ENCODE measurements at regions not wholly inside any gene's neighbourhood (a gene's known extent, or its start where the extent isn't known, plus 50 kb on each side); places are given as distances from the start of the nearest gene placed in this dataset.
"Not testable (repeated sequence)": the region's sequence is repeated elsewhere in the genome, so short reads cannot be mapped to it uniquely, and the experiment has no call there.

- no peak for DNase-seq
These were observed 286.1 kb downstream of the KCTD12 start for GRCh38 chr13:76600081-76600480.

- no peak for DNase-seq
These were observed 288.3 kb downstream of the KCTD12 start for GRCh38 chr13:76597868-76598267.

DNA sequence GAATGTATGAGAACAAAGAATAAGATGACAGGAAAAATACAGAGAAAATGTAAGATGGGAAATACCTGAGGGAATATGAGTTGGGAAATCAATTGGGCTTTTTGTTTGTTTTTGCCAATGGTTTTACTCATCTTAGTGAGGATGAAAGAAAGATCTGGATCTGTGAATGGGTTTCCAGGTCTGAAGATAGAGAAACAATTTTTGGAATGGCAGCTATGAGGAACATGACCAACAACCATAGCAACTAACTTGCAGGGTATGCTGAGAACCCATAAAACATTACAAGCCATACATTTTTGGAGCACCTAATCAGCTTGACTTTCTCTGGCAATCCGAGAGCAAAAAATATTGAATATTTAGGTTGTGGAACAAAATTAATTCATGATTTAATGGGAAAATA, 290.0 kb downstream of the KCTD12 start:
- DNase-seq: no peak

DNA sequence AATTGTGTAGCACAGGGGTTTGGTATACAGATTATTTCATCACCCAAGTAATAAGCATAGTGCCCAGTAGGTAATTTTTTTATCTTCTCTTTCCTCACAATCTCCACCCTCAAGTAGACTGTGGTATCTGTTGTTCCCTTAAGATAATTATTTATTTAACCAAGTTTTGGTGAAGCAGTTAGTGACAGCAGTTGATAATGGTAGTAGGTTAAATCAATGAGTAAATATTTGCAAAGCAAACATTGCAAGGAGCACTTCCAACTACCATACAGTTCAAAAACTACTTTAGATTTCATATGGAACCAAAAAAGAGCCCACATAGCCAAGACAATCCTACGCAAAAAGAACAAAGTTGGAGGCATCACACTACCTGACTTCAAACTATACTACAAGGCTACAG, 291.8 kb downstream of the KCTD12 start:
- no peak for DNase-seq

DNA sequence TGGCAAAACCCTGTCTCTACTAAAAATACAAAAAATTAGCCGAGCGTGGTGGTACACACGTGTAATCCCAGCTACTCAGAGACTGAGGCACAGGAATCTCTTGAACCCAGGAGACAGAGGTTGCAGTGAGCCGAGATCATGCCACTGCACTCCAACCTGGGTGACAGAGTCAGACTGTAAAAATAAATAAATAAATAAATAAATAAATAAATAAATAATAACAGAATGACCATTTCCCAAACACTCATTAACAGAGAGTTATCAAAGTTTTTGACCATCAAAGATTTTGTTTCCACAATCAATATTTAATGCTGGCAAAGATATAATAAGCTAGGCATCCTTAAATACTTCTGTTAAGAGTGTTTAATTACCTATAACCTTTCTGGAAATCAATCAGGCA, 299.4 kb downstream of the KCTD12 start:
- DNase-seq: no peak

- no peak for DNase-seq
These were observed 306.5 kb downstream of the KCTD12 start for GRCh38 chr13:76579701-76580100.

DNA sequence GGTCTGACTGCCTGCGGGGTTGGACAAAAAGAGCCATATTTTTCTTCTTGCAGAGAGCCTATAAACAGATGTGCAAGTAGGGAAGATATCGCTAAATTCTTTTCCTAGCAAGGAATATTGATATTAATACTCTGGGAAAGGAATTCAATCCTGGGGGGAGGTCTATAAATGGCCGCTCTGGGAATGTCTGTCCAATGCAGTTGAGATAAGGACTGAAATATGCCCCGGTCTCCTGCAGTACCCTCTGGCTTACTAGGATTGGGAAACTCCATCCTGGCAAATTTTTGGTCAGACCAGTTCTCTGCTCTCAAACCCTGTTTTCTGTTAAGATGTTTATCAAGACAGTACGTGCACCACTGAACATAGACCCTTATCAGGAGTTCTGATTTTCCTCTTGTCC, 310.6 kb downstream of the KCTD12 start:
- not testable (repeated sequence) for DNase-seq

GRCh38 chr13:76570510-76570971, 315.7 kb downstream of the KCTD12 start:
- DNase-seq: no peak

DNA sequence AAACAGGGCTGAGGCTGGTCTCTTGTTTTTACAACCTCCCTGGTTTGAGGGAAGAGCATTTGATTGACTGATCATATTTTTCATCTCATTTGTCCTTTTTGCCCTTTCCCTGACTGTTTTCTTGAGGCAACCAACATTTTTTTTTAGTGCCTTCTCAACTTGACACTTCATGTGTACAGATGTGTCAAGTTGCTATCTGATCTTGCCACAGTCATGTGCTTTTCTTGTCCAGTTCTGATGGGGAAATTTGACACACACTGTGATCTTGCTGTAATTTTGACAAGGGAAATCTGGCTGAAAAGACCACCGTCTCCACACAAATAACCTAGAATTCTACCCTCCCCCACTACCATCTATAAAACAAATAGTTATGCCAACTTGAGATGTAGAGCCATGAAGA, 329.6 kb downstream of the KCTD12 start:
- DNase-seq: no peak

- no peak for DNase-seq
These were observed 333.4 kb downstream of the KCTD12 start for GRCh38 chr13:76552807-76553206.

GRCh38 chr13:76552041-76552772, 334.0 kb downstream of the KCTD12 start:
- no peak for DNase-seq

DNA sequence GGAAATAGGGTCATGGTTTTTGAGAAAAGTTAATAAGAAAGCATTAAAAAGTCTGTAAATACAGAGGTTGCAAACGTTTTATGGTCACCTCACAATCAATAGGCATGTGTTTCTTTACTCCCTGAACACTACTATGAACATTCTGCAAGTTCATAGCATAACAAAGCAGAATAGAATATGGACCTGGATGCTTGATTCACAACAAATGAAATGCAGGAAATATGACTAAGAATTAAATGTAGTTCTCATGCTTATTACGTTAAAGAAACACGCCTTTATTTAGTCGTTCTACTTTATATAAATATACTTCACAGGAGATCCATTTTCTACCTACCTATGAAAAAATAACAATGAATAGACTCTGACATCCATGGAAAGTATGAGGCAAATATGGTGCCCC, 344.0 kb downstream of the KCTD12 start:
- no peak for DNase-seq

GRCh38 chr13:76538004-76538403, 348.2 kb downstream of the KCTD12 start:
- no peak for DNase-seq

DNA sequence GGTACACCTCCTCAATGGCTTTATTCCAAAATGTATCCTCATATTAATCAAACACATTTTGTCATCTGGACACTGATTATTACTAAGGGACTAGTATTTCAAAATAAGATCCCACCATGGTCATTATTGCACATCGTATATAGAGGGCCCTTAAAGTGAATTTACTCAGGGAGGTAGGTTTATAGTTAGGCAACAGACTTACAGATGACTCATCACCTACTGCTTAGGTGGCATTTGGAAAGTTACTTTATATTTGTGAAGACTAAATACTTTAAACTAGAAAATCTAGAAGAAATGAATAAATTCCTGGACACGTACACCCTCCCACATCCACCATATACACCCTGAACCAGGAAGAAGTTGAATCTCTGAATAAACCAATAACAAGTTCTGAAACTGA, 353.0 kb downstream of the KCTD12 start:
- DNase-seq: no peak

DNA sequence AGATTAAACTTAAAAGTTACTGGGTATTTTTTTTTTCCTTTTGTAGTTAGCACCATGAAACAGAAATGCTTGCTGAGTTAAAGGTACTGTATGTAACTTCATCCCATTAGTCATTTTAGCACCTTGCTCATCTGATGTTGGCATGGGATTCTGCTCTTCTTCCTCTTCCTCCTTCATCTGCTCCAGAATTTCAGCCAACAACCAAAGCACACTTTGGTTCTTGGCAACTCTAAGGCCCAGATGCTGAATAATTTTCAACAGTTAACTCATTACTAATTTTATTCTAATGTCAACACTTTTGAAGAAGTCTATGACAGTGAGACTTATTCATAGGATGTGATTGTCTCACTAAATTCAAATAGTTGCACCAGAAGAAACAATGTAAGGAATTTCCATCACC, 359.2 kb downstream of the KCTD12 start:
- DNase-seq: no peak

GRCh38 chr13:76523740-76524340, 362.4 kb downstream of the KCTD12 start:
- DNase-seq: no peak

- DNase-seq: no peak
These were observed 364.0 kb downstream of the KCTD12 start for GRCh38 chr13:76522083-76522755.

DNA sequence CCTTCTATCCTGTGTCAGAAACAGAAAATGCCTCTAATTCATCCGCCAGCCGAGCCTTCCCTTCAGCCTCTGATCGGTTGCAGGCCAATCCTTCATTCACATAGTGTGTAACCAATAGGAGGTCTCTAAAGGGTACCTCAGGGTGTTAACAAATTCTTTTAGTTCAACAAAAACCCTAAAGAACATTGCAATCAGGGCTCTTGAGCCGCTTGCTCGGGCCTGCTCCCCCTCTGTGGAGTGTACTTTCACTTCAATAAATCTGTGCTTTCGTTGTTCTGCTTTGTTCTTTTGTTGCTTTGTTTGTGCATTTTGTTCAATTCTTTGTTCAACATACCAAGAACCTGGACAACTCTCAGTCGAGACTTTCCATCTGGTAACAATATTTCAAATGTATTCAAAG, 366.5 kb downstream of the KCTD12 start:
- no peak for DNase-seq

DNA sequence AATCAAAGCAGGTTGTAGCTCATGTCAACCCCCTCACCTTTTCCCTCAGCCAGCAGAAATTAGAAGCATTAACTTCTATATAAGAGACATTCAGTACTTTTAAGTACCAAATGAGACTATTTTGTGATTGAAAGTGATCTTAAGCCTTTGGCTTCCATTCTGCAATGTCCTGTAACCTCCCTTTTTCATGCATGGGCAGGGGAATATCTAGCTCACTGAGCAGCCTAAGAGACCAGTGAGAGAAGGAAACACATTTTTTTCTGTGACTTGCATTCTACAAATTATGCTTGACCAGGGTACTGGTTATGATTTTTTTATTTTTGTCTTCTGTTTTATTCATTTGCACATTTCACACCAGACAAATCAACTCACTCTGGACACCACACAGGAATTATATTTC, 369.6 kb downstream of the KCTD12 start:
- DNase-seq: no peak

GRCh38 chr13:76516013-76516412, 370.2 kb downstream of the KCTD12 start:
- DNase-seq: no peak

DNA sequence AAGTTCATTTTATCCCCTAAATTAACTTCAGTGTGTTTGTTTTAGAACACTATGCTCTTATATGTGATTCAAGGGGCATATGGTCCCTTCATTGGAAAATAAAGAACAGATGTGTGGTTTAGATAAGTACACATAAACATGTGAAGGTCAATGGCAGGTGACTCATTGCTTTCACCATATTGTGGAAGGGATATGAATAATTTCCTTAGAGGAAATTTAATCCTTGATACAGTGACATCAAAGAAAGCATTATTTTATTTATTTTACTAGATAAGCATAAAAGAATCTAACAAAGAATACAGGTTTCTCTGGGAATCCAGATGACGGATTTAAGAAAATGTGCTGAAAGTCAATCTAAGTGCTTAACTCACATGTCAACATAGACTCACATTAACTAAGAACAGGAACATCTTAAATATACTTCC, 373.5 kb downstream of the KCTD12 start:
- no peak for DNase-seq

DNA sequence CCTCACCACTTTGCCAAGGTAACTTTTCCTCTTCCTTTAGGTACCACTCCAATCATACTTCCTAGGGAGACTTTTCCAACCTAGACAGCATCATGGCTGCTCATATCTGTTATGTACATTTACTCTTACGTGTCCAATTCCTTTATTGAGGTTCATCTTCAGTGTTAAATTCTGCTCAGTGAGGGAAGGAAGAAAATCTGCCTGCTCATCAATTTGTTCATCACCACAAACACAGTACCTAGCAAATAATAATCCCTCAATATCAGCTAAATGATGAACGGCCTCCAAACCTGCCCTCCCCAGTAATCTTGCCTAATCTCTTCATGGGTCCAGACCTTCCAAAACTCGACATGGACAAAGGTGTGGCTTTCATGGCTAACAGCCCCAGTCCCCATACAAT, 380.8 kb downstream of the KCTD12 start:
- DNase-seq: no peak

GRCh38 chr13:76503766-76504165, 382.4 kb downstream of the KCTD12 start:
- no peak for DNase-seq

- no peak for DNase-seq
These were observed 382.9 kb downstream of the KCTD12 start for GRCh38 chr13:76503291-76503690.
